Esophagus (tissue), 2 donors: ENCODE measurements at regions not wholly inside any gene's neighbourhood (a gene's known extent, or its start where the extent isn't known, plus 50 kb on each side); places are given as distances from the start of the nearest gene placed in this dataset.

Experiments
- H3K27ac ChIP-seq, 2 donors: one replicate each; pipeline ENCODE4 v1.5.1; 2013; ENCODE audit warnings: low read depth in 2 of 2, mild to moderate bottlenecking in 2 of 2, inconsistent platforms in 1 of 2, low read length in 1 of 2, moderate library complexity in 1 of 2
- H3K27me3 ChIP-seq, 2 donors: one replicate each; pipeline ENCODE4 v1.6.1; 2013; ENCODE audit warnings: low read length in 2 of 2, control low read depth in 1 of 2, mild to moderate bottlenecking in 1 of 2; ENCODE audit not compliant: insufficient read depth in 2 of 2, control insufficient read depth in 1 of 2
- H3K36me3 ChIP-seq, 2 donors: one replicate each; pipeline ENCODE4 v1.6.1; 2013; ENCODE audit warnings: low read length in 1 of 2; ENCODE audit not compliant: control insufficient read depth in 2 of 2, insufficient read depth in 2 of 2
- H3K4me1 ChIP-seq, 2 donors: one replicate each; pipeline ENCODE4 v1.6.1; 2013; ENCODE audit warnings: low read length in 1 of 2; ENCODE audit not compliant: control insufficient read depth in 2 of 2, insufficient read depth in 2 of 2
- H3K4me3 ChIP-seq, 2 donors: one replicate each; pipeline ENCODE4 v1.5.1; 2013; ENCODE audit warnings: low read length in 2 of 2, mild to moderate bottlenecking in 2 of 2, low read depth in 1 of 2, moderate library complexity in 1 of 2
- H3K9me3 ChIP-seq, 2 donors: one replicate each; pipeline ENCODE4 v1.6.1; 2013; ENCODE audit warnings: mild to moderate bottlenecking in 2 of 2, low read depth in 1 of 2, low read length in 1 of 2, moderate library complexity in 1 of 2; ENCODE audit not compliant: control insufficient read depth in 2 of 2, insufficient read depth in 1 of 2
- WGBS, 2 donors: extraction: QIAGEN DNeasy Blood & Tissue Kit; methylation state at CpG; one replicate each; pipeline ENCODE4 v1.1.7; 2013; 5-methylcytosine and 5-hydroxymethylcytosine counted together
- donor health status: healthy with polysubstance abuse.
- donor health status: Bipolar disorder and iron deficiency.

GRCh38 chr7:68752485-68753178 lies 845.6 kb upstream of the AUTS2 start:
- H3K27ac ChIP-seq = no peak overlapping the region
- no peaks in the 10 kb centered on the region for H3K9me3 ChIP-seq
- no peak overlapping the region for H3K4me3 ChIP-seq
- no peaks in the 10 kb centered on the region for H3K27me3 ChIP-seq
- WGBS, 2 donors = 74 to 75% methylated on average over 5 of the region's 5 CpGs
- no peaks in the 10 kb centered on the region for H3K4me1 ChIP-seq
- H3K36me3 ChIP-seq = no peaks in the 10 kb centered on the region

GRCh38 chr7:68754414-68754813 lies 843.9 kb upstream of the AUTS2 start:
- Histone ChIP-seq H3K9me3 (no peaks in the 10 kb centered on the region), H3K4me1 (no peaks in the 10 kb centered on the region), H3K27ac (no peak overlapping the region), H3K4me3 (no peak overlapping the region), H3K36me3 (no peaks in the 10 kb centered on the region), H3K27me3 (no peaks in the 10 kb centered on the region)
- 95% methylated on average over 2 of the region's 2 CpGs for WGBS, 2 donors

- Histone ChIP-seq H3K27me3 (no peaks in the 10 kb centered on the region), H3K4me1 (no peaks in the 10 kb centered on the region), H3K9me3 (no peaks in the 10 kb centered on the region), H3K27ac (no peak overlapping the region), H3K4me3 (no peak overlapping the region), H3K36me3 (no peaks in the 10 kb centered on the region)
- 60 to 68% methylated on average over 4 of the region's 4 CpGs for WGBS, 2 donors
These were observed 841.2 kb upstream of the AUTS2 start for GRCh38 chr7:68756986-68757495.

GRCh38 chr7:68760556-68760955 lies 837.7 kb upstream of the AUTS2 start:
- H3K4me1 ChIP-seq = no peaks in the 10 kb centered on the region
- WGBS, 2 donors = 67 to 77% methylated on average over 3 of the region's 3 CpGs
- H3K9me3 ChIP-seq = no peaks in the 10 kb centered on the region
- no peaks in the 10 kb centered on the region for H3K27me3 ChIP-seq
- no peaks in the 10 kb centered on the region for H3K36me3 ChIP-seq
- H3K27ac ChIP-seq = no peak overlapping the region
- no peak overlapping the region for H3K4me3 ChIP-seq

GRCh38 chr7:68767462-68767861 lies 830.8 kb upstream of the AUTS2 start:
- Histone ChIP-seq H3K27ac (no peak overlapping the region), H3K4me3 (no peak overlapping the region), H3K27me3 (no peaks in the 10 kb centered on the region), H3K36me3 (no peaks in the 10 kb centered on the region), H3K4me1 (no peaks in the 10 kb centered on the region), H3K9me3 (no peaks in the 10 kb centered on the region)
- 73 to 88% methylated on average over 4 of the region's 4 CpGs for WGBS, 2 donors

- H3K27me3 ChIP-seq = no peaks in the 10 kb centered on the region
- no peak overlapping the region for H3K4me3 ChIP-seq
- no peaks in the 10 kb centered on the region for H3K36me3 ChIP-seq
- H3K27ac ChIP-seq = no peak overlapping the region
- H3K4me1 ChIP-seq = no peaks in the 10 kb centered on the region
- 32 to 37% methylated on average over 6 of the region's 6 CpGs for WGBS, 2 donors
- no peaks in the 10 kb centered on the region for H3K9me3 ChIP-seq
These were observed 827.6 kb upstream of the AUTS2 start for GRCh38 chr7:68770649-68771048.

- H3K27me3 ChIP-seq = no peaks in the 10 kb centered on the region
- no peaks in the 10 kb centered on the region for H3K36me3 ChIP-seq
- H3K4me3 ChIP-seq = no peak overlapping the region
- 64 to 72% methylated on average over 3 of the region's 3 CpGs for WGBS, 2 donors
- no peaks in the 10 kb centered on the region for H3K4me1 ChIP-seq
- H3K27ac ChIP-seq = no peak overlapping the region
- H3K9me3 ChIP-seq = no peaks in the 10 kb centered on the region
These were observed 821.9 kb upstream of the AUTS2 start for GRCh38 chr7:68776326-68776725.

- Histone ChIP-seq H3K27me3 (no peaks in the 10 kb centered on the region), H3K27ac (no peak overlapping the region), H3K36me3 (no peaks in the 10 kb centered on the region), H3K4me1 (no peaks in the 10 kb centered on the region), H3K4me3 (no peak overlapping the region), H3K9me3 (no peaks in the 10 kb centered on the region)
- WGBS, 2 donors = 73 to 76% methylated on average over 3 of the region's 3 CpGs
These were observed 814.6 kb upstream of the AUTS2 start for GRCh38 chr7:68783684-68784083.

GRCh38 chr7:68785036-68785435 lies 813.2 kb upstream of the AUTS2 start:
- H3K27ac ChIP-seq = no peak overlapping the region
- no peak overlapping the region for H3K4me3 ChIP-seq
- H3K36me3 ChIP-seq = no peaks in the 10 kb centered on the region
- WGBS, 2 donors = 25 to 32% methylated on average over 3 of the region's 3 CpGs
- H3K27me3 ChIP-seq = no peaks in the 10 kb centered on the region
- no peaks in the 10 kb centered on the region for H3K4me1 ChIP-seq
- H3K9me3 ChIP-seq = no peaks in the 10 kb centered on the region

- Histone ChIP-seq H3K36me3 (no peaks in the 10 kb centered on the region), H3K4me3 (no peak overlapping the region)
- 70 to 76% methylated on average over 5 of the region's 5 CpGs for WGBS, 2 donors
These were observed 810.7 kb upstream of the AUTS2 start for GRCh38 chr7:68787566-68787965.

More at GRCh38 chr7:68787566-68787965, 810.7 kb upstream of the AUTS2 start:
- H3K9me3 ChIP-seq = no peaks in the 10 kb centered on the region
- no peaks in the 10 kb centered on the region for H3K27me3 ChIP-seq
- H3K27ac ChIP-seq = no peak overlapping the region
- H3K4me1 ChIP-seq = no peaks in the 10 kb centered on the region
